ENCODE measurements at regions not wholly inside any gene's neighbourhood (a gene's known extent, or its start where the extent isn't known, plus 50 kb on each side); places are given as distances from the start of the nearest gene placed in this dataset.

DNA sequence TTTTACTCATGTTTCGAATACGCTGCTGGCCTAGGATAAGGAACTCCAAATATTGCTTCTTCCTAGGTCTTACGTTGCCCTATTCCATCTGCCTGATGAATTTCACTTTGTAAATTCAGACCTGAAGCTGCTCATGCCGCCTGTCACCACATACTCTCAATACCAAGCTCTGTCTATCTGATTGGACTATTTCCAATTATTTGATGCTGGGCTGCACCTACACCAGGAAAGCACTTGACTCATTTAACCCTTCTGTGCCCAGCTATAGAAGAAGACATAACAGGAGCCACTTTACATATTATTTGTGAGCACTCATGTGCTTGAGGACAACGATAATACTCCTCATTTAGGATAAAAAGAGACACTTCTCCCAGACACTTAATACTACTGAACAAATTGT lies 1293.9 kb upstream of the LRRTM1 start:
- TF ChIP-seq EZH2 (IDR thresholded peaks at IDR 0.05; ENCODE audit: borderline replicate concordance), result no peak
- TF ChIP-seq, protein P1, sequence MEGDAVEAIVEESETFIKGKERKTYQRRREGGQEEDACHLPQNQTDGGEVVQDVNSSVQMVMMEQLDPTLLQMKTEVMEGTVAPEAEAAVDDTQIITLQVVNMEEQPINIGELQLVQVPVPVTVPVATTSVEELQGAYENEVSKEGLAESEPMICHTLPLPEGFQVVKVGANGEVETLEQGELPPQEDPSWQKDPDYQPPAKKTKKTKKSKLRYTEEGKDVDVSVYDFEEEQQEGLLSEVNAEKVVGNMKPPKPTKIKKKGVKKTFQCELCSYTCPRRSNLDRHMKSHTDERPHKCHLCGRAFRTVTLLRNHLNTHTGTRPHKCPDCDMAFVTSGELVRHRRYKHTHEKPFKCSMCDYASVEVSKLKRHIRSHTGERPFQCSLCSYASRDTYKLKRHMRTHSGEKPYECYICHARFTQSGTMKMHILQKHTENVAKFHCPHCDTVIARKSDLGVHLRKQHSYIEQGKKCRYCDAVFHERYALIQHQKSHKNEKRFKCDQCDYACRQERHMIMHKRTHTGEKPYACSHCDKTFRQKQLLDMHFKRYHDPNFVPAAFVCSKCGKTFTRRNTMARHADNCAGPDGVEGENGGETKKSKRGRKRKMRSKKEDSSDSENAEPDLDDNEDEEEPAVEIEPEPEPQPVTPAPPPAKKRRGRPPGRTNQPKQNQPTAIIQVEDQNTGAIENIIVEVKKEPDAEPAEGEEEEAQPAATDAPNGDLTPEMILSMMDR (IDR thresholded peaks at IDR 0.05; ENCODE audit: poor library complexity), result no peak
